HepG2 (cell line): ENCODE measurements at regions not wholly inside any gene's neighbourhood (a gene's known extent, or its start where the extent isn't known, plus 50 kb on each side); places are given as distances from the start of the nearest gene placed in this dataset.
"Not testable (repeated sequence)": the region's sequence is repeated elsewhere in the genome, so short reads cannot be mapped to it uniquely, and the experiment has no call there.

Source experiments
- ATAC-seq: fragments of 200-7000 bp; cut with Tn5 transposase; 3 replicates; pipeline ENCODE4 v1.9.1; 2020; ENCODE audit warnings: mild to moderate bottlenecking, moderate library complexity
- BruUV-seq: library from RNA; stranded (reverse); fragments of 400-500 nt; replicated peaks from 2 replicates; lab custom pipeline; 2021; lab: Mats Ljungman, UMichigan
- CTCF ChIA-PET: fragments of 300-600 bp; formaldehyde crosslinking; extraction: SDS; loops from one replicate; lab custom pipeline; 2021; ENCODE audit warnings: low total read pairs, inconsistent platforms, low intra/inter-chr PET ratio; lab: Yijun Ruan, JAX
- POLR2A ChIA-PET: fragments of 350-600 bp; sonication (Branson Sonifier 250); formaldehyde crosslinking; loops from one replicate; lab custom pipeline; 2020; ENCODE audit warnings: antibody characterized with exemption, inconsistent platforms; lab: Yijun Ruan, JAX
- DNase-seq: peaks from one replicate; pipeline ENCODE4 v3.0.0-alpha.2; 2015; ENCODE audit warnings: low spot score
- FAIRE-seq: peaks from 3 replicates; lab custom pipeline; 2011; peaks lifted over from hg19 to GRCh38; lab: Jason Lieb, UNC
- H2AFZ ChIP-seq: one replicate; pipeline ENCODE4 v1.6.1; 2011; ENCODE audit warnings: low read length, inconsistent platforms
- H3K27ac ChIP-seq: fragments of 300-600 bp; 3 replicates; pipeline ENCODE4 v1.8.0; 2011; ENCODE audit warnings: mixed run types, mild to moderate bottlenecking, mixed read lengths, low read length, inconsistent platforms; ENCODE audit not compliant: insufficient read depth; ENCODE audit errors: extremely low read length
- H3K27me3 ChIP-seq, 2 experiments: fragments of 200-600 bp in 1 of 2; 2 replicates in 1 of 2; 3 replicates in 1 of 2; pipeline versions ENCODE4 v1.6.0 to v1.8.0; 2011; ENCODE audit warnings: low read length in 2 of 2, mild to moderate bottlenecking in 2 of 2, moderate library complexity in 2 of 2, inconsistent platforms in 1 of 2; ENCODE audit not compliant: insufficient read depth in 2 of 2, control insufficient read depth in 1 of 2
- H3K36me3 ChIP-seq, 2 experiments: fragments of 200-600 bp in 1 of 2; replicated peaks in 1 of 2; 2 replicates in 1 of 2; 3 replicates in 1 of 2; pipeline versions ENCODE4 v1.5.1 to v1.8.0; 2011; ENCODE audit warnings: low read length in 2 of 2, inconsistent platforms in 1 of 2; ENCODE audit not compliant: insufficient read depth in 2 of 2, control insufficient read depth in 1 of 2
- H3K4me1 ChIP-seq: 2 replicates; pipeline ENCODE4 v1.5.1; 2012; ENCODE audit warnings: low read length, inconsistent platforms; ENCODE audit not compliant: insufficient read depth
- H3K4me2 ChIP-seq: 2 replicates; pipeline ENCODE4 v1.6.0; 2011; ENCODE audit warnings: low read depth, low read length, inconsistent platforms
- H3K4me3 ChIP-seq, 3 experiments: fragments of 200-600 bp in 1 of 3; sonication (generic), shearing (Covaris generic) in 1 of 3; replicated peaks in 1 of 3; 2 replicates each; pipeline ENCODE4 v1.5.1; 2011 to 2016; ENCODE audit warnings: low read length in 3 of 3, inconsistent platforms in 2 of 3, low read depth in 2 of 3, mild to moderate bottlenecking in 2 of 3, control low read depth in 1 of 3, mixed read lengths in 1 of 3; ENCODE audit not compliant: insufficient read depth in 1 of 3
- H3K79me2 ChIP-seq: one replicate; pipeline ENCODE4 v1.6.1; 2011; ENCODE audit warnings: low read length, inconsistent platforms; ENCODE audit not compliant: insufficient read depth
- H3K9ac ChIP-seq: 2 replicates; pipeline ENCODE4 v1.6.0; 2011; ENCODE audit warnings: mild to moderate bottlenecking, low read depth, low read length, inconsistent platforms; ENCODE audit not compliant: insufficient read depth
- H3K9me3 ChIP-seq: 2 replicates; pipeline ENCODE4 v1.5.1; 2012; ENCODE audit warnings: mild to moderate bottlenecking, low read length
- H4K20me1 ChIP-seq: 2 replicates; pipeline ENCODE4 v1.6.0; 2011; ENCODE audit warnings: inconsistent platforms, mild to moderate bottlenecking, low read length, moderate library complexity; ENCODE audit not compliant: insufficient read depth
- WGBS: methylation state at CpG from one replicate; pipeline ENCODE4 v1.1.6; 2017; ENCODE audit warnings: low lambda C conversion rate; 5-methylcytosine and 5-hydroxymethylcytosine counted together
- in situ Hi-C: cut with HindIII; loops from 2 replicates; pipeline ENCODE4 v1.10.0; 2017; ENCODE audit warnings: low pct_unique_long_range_greater_than_20kb; ENCODE audit not compliant: extremely low pct_ligation_motif_present
- intact Hi-C: fragments of 100-400 bp; cut with micrococcal nuclease; formaldehyde crosslinking; loops from one replicate; pipeline ENCODE4 v1.10.0; 2022; ENCODE audit not compliant: unreplicated experiment

DNA sequence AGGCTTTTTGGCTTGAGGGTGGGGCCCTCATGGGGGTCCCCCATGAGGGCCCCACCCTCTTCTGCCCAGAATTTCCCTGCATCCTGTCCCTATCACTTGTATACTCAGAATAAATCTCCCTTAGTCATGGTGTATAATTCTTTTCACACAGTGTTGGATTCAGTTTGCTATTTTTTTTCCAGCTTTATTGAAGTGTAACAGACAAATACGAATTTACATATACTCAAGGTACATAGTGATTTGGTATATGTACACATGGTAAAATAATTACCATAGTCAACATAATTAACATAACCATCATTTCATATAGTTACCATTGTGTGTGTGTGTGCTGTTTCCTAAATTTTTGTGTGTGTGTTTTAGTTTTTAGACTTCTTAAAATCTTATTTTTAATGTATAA is 289.4 kb downstream of the CNTNAP3B start:
- intact Hi-C loops, H3K27me3 ChIP-seq, H3K4me2 ChIP-seq, BruUV-seq, DNase-seq, CTCF ChIA-PET, H3K4me1 ChIP-seq, ATAC-seq, POLR2A ChIA-PET, FAIRE-seq, H3K4me3 ChIP-seq, H4K20me1 ChIP-seq, H3K9ac ChIP-seq, in situ Hi-C loops, H3K9me3 ChIP-seq, H3K27ac ChIP-seq, H3K79me2 ChIP-seq, H3K36me3 ChIP-seq, H2AFZ ChIP-seq: not testable (repeated sequence)
- WGBS: no CpG with 5 or more reads among the region's 1 CpG

GRCh38 chr9:41838953-41839352 is 290.3 kb downstream of the CNTNAP3B start:
- no CpG with 5 or more reads among the region's 4 CpGs for WGBS
- CTCF ChIA-PET, FAIRE-seq, H3K79me2 ChIP-seq, H2AFZ ChIP-seq, H3K4me3 ChIP-seq, in situ Hi-C loops, H3K36me3 ChIP-seq, H4K20me1 ChIP-seq, POLR2A ChIA-PET, H3K9me3 ChIP-seq, H3K27ac ChIP-seq, H3K4me2 ChIP-seq, DNase-seq, H3K4me1 ChIP-seq, BruUV-seq, H3K9ac ChIP-seq, intact Hi-C loops, H3K27me3 ChIP-seq: not testable (repeated sequence)
- peak; percentile 55; the same call in 2 of the 3 replicates for ATAC-seq

GRCh38 chr9:41838562-41838851 is 290.7 kb downstream of the CNTNAP3B start:
- FAIRE-seq: not testable (repeated sequence)

DNA sequence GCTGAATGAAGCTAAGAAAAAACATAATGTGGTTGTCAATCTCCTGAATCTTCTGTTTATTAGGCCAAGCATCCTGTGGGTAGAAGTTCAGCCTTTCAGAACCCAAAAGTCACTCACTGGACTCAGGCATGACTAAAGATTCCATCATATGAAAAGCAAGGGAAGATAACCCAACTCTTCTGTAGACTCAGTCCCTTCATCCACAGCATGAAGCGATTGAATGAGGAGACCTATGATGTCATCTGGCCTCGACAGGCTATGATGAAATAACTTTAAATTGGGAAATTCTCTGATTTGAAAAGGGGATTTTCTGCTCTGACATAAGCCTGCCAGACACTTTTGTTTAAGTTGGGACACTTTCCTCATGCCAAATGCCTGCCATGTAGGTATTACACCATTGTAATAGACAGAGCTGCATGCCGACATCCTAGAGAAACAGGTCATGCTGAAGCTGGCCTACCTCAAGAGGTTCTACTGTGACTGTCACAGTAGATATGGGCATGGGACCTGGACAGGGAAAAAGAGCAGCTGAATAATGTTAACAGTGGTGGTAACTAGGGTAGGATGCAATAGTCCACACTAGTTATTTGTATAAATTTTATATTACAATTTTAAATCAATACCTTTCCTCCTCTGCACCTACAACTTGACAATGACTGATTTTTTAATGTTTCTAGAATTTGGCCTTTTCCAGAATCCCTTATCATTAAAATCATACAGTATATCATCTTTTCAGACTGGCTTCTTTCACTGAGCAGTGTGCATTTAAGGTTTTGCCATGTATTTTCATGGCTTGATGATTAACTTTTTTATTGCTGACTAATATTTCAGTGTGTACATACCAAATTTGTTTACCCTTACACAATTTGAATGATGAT is 291.3 kb downstream of the CNTNAP3B start:
- no CpG with 5 or more reads among the region's 3 CpGs for WGBS
- H3K4me2 ChIP-seq, H3K36me3 ChIP-seq, H3K9me3 ChIP-seq, POLR2A ChIA-PET, H3K27ac ChIP-seq, ATAC-seq, H3K4me1 ChIP-seq, CTCF ChIA-PET, BruUV-seq, FAIRE-seq, DNase-seq, H3K9ac ChIP-seq, in situ Hi-C loops, intact Hi-C loops, H4K20me1 ChIP-seq, H3K27me3 ChIP-seq, H2AFZ ChIP-seq, H3K79me2 ChIP-seq, H3K4me3 ChIP-seq: not testable (repeated sequence)

More at GRCh38 chr9:41838562-41838851, 290.7 kb downstream of the CNTNAP3B start:
- in situ Hi-C loops, POLR2A ChIA-PET, H3K79me2 ChIP-seq, BruUV-seq, H3K36me3 ChIP-seq, H3K4me2 ChIP-seq, H3K27me3 ChIP-seq, H3K9ac ChIP-seq, H3K4me1 ChIP-seq, intact Hi-C loops, CTCF ChIA-PET, H3K9me3 ChIP-seq, H2AFZ ChIP-seq, DNase-seq, H3K4me3 ChIP-seq, ATAC-seq, H3K27ac ChIP-seq, H4K20me1 ChIP-seq: not testable (repeated sequence)
- no CpG with 5 or more reads among the region's 1 CpG for WGBS
